Thyroid gland (tissue), 4 donors: ENCODE measurements at regions not wholly inside any gene's neighbourhood (a gene's known extent, or its start where the extent isn't known, plus 50 kb on each side); places are given as distances from the start of the nearest gene placed in this dataset.
"Not testable (repeated sequence)": the region's sequence is repeated elsewhere in the genome, so short reads cannot be mapped to it uniquely, and the experiment has no call there.

Source experiments
- DNase-seq, 2 donors: peaks; one replicate each; pipeline ENCODE4 v3.0.0-alpha.2; 2019
- H3K27ac ChIP-seq, 3 donors: fragments of 200-600 bp; sonication (generic); 1 replicate in 2 of 3; 2 replicates in 1 of 3; pipeline ENCODE4 v1.5.1; 2016 to 2019; ENCODE audit warnings: mild to moderate bottlenecking in 1 of 3, moderate library complexity in 1 of 3
- H3K27me3 ChIP-seq: fragments of 200-600 bp; sonication (generic); one replicate; pipeline ENCODE4 v1.5.1; 2019
- H3K36me3 ChIP-seq, 2 donors: fragments of 200-600 bp; sonication (generic); one replicate each; pipeline ENCODE4 v1.5.1; 2016 to 2019
- H3K4me1 ChIP-seq, 2 donors: fragments of 200-600 bp; sonication (generic); one replicate each; pipeline ENCODE4 v1.5.1; 2017 to 2019
- H3K4me3 ChIP-seq, 3 donors: fragments of 200-600 bp; sonication (generic); replicated peaks in 1 of 3; 1 replicate in 2 of 3; 2 replicates in 1 of 3; pipeline ENCODE4 v1.5.1; 2016; ENCODE audit warnings: mild to moderate bottlenecking in 1 of 3
- H3K9me3 ChIP-seq: fragments of 200-600 bp; sonication (generic); one replicate; pipeline ENCODE4 v1.5.1; 2017
- POLR2A ChIP-seq, 2 donors: fragments of 450-650 bp; IDR thresholded peaks; one replicate each; pipeline ENCODE4 v1.6.1; 2017; ENCODE audit warnings: antibody characterized with exemption in 2 of 2, mild to moderate bottlenecking in 2 of 2, moderate library complexity in 1 of 2
- WGBS, 2 donors: methylation state at CpG; one replicate each; pipeline ENCODE4 v1.1.5; 2017; 5-methylcytosine and 5-hydroxymethylcytosine counted together
- intact Hi-C: fragments of 100-400 bp; cut with DNase I; formaldehyde crosslinking; loops from one replicate; pipeline ENCODE4 v1.15.1; 2023
- TF ChIP-seq, protein P1 (sequence below), 6 experiments: fragments of 200-600 bp in 3 of 6; fragments of 450-650 bp in 3 of 6; sonication (generic) in 3 of 6; IDR thresholded peaks; one replicate each; pipeline ENCODE4 v1.5.1; 2016 to 2019; ENCODE audit warnings: antibody characterized with exemption in 6 of 6, mild to moderate bottlenecking in 2 of 6, inconsistent platforms in 1 of 6, moderate library complexity in 1 of 6

DNA sequence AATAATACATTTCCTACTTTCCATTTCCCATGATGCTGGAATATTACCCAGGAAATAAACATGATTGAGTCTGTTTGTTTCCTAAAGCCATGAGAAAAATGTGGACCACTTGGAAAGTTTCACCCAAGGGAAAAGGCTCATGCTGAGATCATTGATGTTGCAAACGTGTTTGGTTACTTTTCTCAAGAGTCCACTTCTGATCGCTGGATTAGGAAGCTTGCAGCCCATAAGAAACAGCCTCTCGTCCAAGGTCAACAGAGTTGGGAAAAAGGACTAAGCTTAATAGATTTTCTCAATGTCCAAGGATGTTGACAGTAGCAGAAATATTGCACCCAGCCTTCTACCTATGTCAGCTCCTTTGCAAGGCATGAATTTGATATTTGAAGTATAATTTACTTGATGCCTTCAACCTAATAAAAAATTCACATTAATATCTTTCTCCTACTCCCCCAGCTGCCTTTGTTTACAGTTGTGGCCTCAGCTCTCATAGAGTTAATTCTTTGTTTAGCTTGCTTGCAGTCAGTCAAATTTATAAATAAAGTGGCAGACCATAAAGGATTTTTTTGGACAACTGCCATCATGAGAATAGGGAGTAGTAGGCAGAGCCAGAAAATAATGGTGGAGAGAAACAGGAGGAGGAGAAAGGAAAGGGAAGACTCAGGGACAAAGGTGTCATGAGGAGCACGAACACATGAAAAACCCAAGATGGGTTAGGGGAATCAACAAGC lies 65.6 kb upstream of the BLTP1 start:
- peak; percentile 31 to 34 for DNase-seq
- TF ChIP-seq, protein P1, sequence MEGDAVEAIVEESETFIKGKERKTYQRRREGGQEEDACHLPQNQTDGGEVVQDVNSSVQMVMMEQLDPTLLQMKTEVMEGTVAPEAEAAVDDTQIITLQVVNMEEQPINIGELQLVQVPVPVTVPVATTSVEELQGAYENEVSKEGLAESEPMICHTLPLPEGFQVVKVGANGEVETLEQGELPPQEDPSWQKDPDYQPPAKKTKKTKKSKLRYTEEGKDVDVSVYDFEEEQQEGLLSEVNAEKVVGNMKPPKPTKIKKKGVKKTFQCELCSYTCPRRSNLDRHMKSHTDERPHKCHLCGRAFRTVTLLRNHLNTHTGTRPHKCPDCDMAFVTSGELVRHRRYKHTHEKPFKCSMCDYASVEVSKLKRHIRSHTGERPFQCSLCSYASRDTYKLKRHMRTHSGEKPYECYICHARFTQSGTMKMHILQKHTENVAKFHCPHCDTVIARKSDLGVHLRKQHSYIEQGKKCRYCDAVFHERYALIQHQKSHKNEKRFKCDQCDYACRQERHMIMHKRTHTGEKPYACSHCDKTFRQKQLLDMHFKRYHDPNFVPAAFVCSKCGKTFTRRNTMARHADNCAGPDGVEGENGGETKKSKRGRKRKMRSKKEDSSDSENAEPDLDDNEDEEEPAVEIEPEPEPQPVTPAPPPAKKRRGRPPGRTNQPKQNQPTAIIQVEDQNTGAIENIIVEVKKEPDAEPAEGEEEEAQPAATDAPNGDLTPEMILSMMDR (IDR thresholded peaks at IDR 0.05) = no peak

DNA sequence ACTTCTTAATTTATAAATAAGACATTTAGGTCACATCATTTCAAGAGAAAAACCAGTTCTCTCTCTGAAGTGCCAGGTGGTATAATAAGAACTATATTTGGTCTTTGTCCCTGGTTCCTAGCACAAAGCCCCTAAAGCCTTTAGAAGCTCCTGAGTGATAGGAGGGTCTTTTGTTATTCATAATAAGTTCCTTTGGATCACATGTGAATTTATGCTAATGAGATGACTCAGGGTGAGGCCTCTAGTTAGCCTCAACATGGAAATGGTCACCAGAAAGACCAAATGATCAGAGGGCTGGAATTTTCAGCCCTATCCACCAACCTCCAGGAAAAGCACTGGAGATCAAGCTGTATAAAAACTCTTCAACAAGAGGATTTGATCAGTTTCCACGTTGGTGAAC lies 68.1 kb upstream of the BLTP1 start:
- no peak overlapping the region for H3K27ac ChIP-seq
- H3K4me3 ChIP-seq = no peak overlapping the region
- no peaks in the 10 kb centered on the region for H3K9me3 ChIP-seq
- intact Hi-C loops = no loop called here
- peaks cover 6 to 8% of the 10 kb centered on the region in 2 donors for H3K4me1 ChIP-seq
- no peaks in the 10 kb centered on the region for H3K27me3 ChIP-seq
- TF ChIP-seq POLR2A (IDR thresholded peaks at IDR 0.05) = no peak
- TF ChIP-seq, protein P1 (IDR thresholded peaks at IDR 0.05) = no peak
- no peak for DNase-seq
- no peaks in the 10 kb centered on the region for H3K36me3 ChIP-seq
- 26 to 67% methylated on average over 1 of the region's 1 CpG for WGBS, 2 donors

More for the DNA sequence above, 65.6 kb upstream of the BLTP1 start:
- intact Hi-C loops = no loop called here
- peak overlapping the region in 2 of 3 donors; percentile 33 to 49 for H3K27ac ChIP-seq
- H3K4me3 ChIP-seq = no peak overlapping the region
- no peaks in the 10 kb centered on the region for H3K36me3 ChIP-seq
- peaks cover 6 to 8% of the 10 kb centered on the region in 2 donors for H3K4me1 ChIP-seq
- WGBS, 2 donors = 20 to 29% methylated on average over 4 of the region's 4 CpGs
- no peaks in the 10 kb centered on the region for H3K9me3 ChIP-seq
- H3K27me3 ChIP-seq = no peaks in the 10 kb centered on the region

DNA sequence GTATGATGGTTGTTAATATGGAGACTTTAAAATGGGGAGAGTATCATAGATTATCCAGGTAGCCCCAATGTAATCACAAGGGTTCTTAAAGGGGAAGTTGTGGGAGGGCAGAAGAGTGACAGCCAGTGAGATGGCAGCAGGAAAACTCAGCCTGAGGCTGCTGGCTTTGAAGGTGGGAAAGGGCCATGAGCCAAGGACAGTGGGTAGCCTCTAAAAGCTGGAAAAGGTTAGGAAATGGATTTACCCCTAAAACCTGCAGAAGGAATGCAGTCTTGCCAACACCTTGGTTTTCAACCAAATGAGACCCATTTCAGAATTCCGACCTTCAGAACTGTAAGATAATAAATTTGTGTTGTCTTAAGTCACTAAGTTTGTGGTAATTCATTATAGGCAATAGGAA lies 68.8 kb upstream of the BLTP1 start:
- 93 to 100% methylated on average over 1 of the region's 1 CpG for WGBS, 2 donors
- no peak overlapping the region for H3K27ac ChIP-seq

DNA sequence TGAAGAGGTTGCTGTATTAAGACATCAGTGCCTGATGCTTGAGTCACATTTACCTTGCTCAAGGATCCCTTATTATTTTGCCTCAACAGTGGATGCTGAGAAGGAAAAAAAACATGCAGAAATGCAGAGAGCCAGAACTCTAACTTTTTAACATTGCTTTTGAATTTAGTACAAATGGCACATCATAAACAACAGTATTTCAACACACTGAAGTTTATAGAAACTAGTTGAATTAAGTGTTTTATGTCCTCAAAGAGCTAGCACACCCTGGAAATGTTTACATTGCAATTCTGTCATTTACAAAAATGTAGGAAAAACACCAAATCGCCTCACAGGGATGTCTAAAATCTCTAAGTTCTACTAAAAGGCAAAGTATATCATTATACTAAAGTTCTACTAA lies 69.5 kb upstream of the BLTP1 start:
- Histone ChIP-seq H3K4me1 (peaks cover 6 to 8% of the 10 kb centered on the region in 2 donors), H3K27ac (no peak overlapping the region), H3K27me3 (no peaks in the 10 kb centered on the region), H3K36me3 (no peaks in the 10 kb centered on the region), H3K9me3 (no peaks in the 10 kb centered on the region), H3K4me3 (no peak overlapping the region)
- TF ChIP-seq, protein P1 (IDR thresholded peaks at IDR 0.05) = no peak
- TF ChIP-seq POLR2A (IDR thresholded peaks at IDR 0.05) = no peak
- 16 to 42% methylated on average over 1 of the region's 1 CpG for WGBS, 2 donors
- intact Hi-C loops = no loop called here
- DNase-seq = no peak

More for the DNA sequence above, 68.8 kb upstream of the BLTP1 start:
- intact Hi-C loops = no loop called here
- no peak for DNase-seq
- H3K4me1 ChIP-seq = peaks cover 6 to 8% of the 10 kb centered on the region in 2 donors
- H3K27me3 ChIP-seq = no peaks in the 10 kb centered on the region
- no peak for TF ChIP-seq POLR2A (IDR thresholded peaks at IDR 0.05)
- TF ChIP-seq, protein P1 (IDR thresholded peaks at IDR 0.05) = no peak
- no peak overlapping the region for H3K4me3 ChIP-seq
- H3K36me3 ChIP-seq = no peaks in the 10 kb centered on the region
- no peaks in the 10 kb centered on the region for H3K9me3 ChIP-seq

DNA sequence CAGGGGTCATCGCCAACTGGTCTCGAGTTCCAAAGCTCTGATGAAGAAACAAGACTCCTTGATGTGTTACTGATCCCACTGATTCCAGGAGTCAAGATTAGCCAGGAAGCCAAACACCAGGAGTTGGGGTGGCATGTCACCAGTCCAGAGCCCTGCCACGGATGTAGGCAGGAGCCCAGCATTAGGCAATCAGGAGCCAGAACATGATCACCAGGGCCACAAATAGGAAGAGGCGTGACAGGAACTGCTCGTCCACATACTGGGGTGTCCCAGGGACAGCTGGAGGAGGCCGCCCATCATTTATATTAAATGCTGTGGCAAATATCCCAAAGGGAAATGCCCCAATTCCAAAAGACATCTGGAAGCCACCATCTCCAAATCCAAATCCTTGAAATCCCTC lies 74.5 kb upstream of the BLTP1 start:
- H3K36me3 ChIP-seq, H3K27ac ChIP-seq, DNase-seq, intact Hi-C loops, H3K27me3 ChIP-seq, H3K9me3 ChIP-seq, H3K4me1 ChIP-seq, H3K4me3 ChIP-seq: not testable (repeated sequence)
- 84 to 94% methylated on average over 5 to 6 of the region's 6 CpGs for WGBS, 2 donors

DNA sequence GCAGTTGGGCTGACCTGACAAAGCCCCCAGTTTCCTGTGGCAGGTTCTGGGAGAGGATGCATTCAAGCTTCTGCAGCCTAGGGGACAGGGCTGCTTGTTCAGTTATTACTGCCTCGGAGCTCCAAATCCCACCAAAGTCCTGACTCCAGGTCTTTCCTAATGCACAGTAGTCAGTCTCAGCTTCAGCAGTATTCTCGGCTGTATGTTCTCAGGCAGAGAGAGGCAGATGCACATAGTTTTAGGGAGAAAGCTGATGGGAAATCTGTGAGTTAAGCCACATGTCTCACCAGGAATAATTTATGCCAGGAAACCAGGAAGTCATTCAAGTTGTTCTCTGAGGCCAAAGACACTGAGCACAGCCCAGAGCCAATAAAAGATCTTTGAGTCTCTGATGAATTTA lies 75.3 kb upstream of the BLTP1 start:
- H3K27ac ChIP-seq, H3K4me3 ChIP-seq, H3K27me3 ChIP-seq, intact Hi-C loops, H3K36me3 ChIP-seq, H3K9me3 ChIP-seq, DNase-seq, H3K4me1 ChIP-seq: not testable (repeated sequence)
- 27 to 61% methylated on average over 1 to 2 of the region's 2 CpGs for WGBS, 2 donors
